Transverse colon (tissue), 3 donors: ENCODE measurements at regions not wholly inside any gene's neighbourhood (a gene's known extent, or its start where the extent isn't known, plus 50 kb on each side); places are given as distances from the start of the nearest gene placed in this dataset.

ENCODE experiments used
- CTCF ChIP-seq, 5 experiments: fragments of 200-600 bp in 3 of 5; fragments of 450-650 bp in 2 of 5; sonication (generic) in 3 of 5; IDR thresholded peaks; 1 replicate in 2 of 5; 2 replicates in 3 of 5; pipeline ENCODE4 v1.5.1; 2016 to 2017; ENCODE audit warnings: antibody characterized with exemption in 5 of 5, inconsistent platforms in 3 of 5, mild to moderate bottlenecking in 2 of 5, moderate library complexity in 1 of 5
- POLR2A ChIP-seq: fragments of 450-650 bp; IDR thresholded peaks from one replicate; pipeline ENCODE4 v1.6.1; 2016; ENCODE audit warnings: antibody characterized with exemption, mild to moderate bottlenecking, moderate library complexity

- TF ChIP-seq POLR2A: no peak
- no peak for TF ChIP-seq CTCF (IDR thresholded peaks at IDR 0.05)
These were observed 538.2 kb downstream of the GLUD2 start for GRCh38 chrX:121585626-121586025.
